ENCODE measurements at regions not wholly inside any gene's neighbourhood (a gene's known extent, or its start where the extent isn't known, plus 50 kb on each side); places are given as distances from the start of the nearest gene placed in this dataset.
A peak's percentile ranks its signal among the peaks of the same experiment; 100 is the strongest.

GRCh38 chr16:9476744-9477143 lies 385.3 kb downstream of the HAPSTR1 start:
- DNase-seq (ENCODE audit: low spot score): no peak
- in situ Hi-C loops (cut with HindIII; ENCODE audit: low sequenced_read_pairs): no loop called here

GRCh38 chr16:9479008-9479407 lies 387.6 kb downstream of the HAPSTR1 start:
- no peak for DNase-seq (ENCODE audit: low spot score)
- in situ Hi-C loops (cut with HindIII; ENCODE audit: low sequenced_read_pairs): no loop called here

- no peak for DNase-seq (ENCODE audit: low spot score)
- in situ Hi-C loops (cut with HindIII; ENCODE audit: low sequenced_read_pairs): no loop called here
Measured at GRCh38 chr16:9480503-9480902, 389.1 kb downstream of the HAPSTR1 start.

- no peak for DNase-seq (ENCODE audit: low spot score)
- in situ Hi-C loops (cut with HindIII; ENCODE audit: low sequenced_read_pairs): no loop called here
Measured at GRCh38 chr16:9481747-9482730, 390.6 kb downstream of the HAPSTR1 start.

GRCh38 chr16:9484426-9484825 lies 393.0 kb downstream of the HAPSTR1 start:
- in situ Hi-C loops (cut with HindIII; ENCODE audit: low sequenced_read_pairs): no loop called here
- DNase-seq (ENCODE audit: low spot score): no peak

- in situ Hi-C loops (cut with HindIII; ENCODE audit: low sequenced_read_pairs): no loop called here
- no peak for DNase-seq (ENCODE audit: low spot score)
Measured at GRCh38 chr16:9484881-9485280, 393.4 kb downstream of the HAPSTR1 start.

GRCh38 chr16:9489835-9490467 lies 398.5 kb downstream of the HAPSTR1 start:
- in situ Hi-C loops (cut with HindIII; ENCODE audit: low sequenced_read_pairs): no loop called here
- DNase-seq (ENCODE audit: low spot score): peak; percentile 4

- no peak for DNase-seq (ENCODE audit: low spot score)
Measured at GRCh38 chr16:9495824-9496223, 404.4 kb downstream of the HAPSTR1 start.

GRCh38 chr16:9497750-9498149 lies 406.3 kb downstream of the HAPSTR1 start:
- in situ Hi-C loops (cut with HindIII; ENCODE audit: low sequenced_read_pairs): no loop called here
- DNase-seq (ENCODE audit: low spot score): no peak

More at GRCh38 chr16:9495824-9496223, 404.4 kb downstream of the HAPSTR1 start:
- in situ Hi-C loops (cut with HindIII; ENCODE audit: low sequenced_read_pairs): no loop called here

GRCh38 chr16:9499941-9500593 lies 408.6 kb downstream of the HAPSTR1 start:
- no peak for DNase-seq (ENCODE audit: low spot score)
- in situ Hi-C loops (cut with HindIII; ENCODE audit: low sequenced_read_pairs): no loop called here

- DNase-seq (ENCODE audit: low spot score): no peak
- in situ Hi-C loops (cut with HindIII; ENCODE audit: low sequenced_read_pairs): no loop called here
Measured at GRCh38 chr16:9500872-9501271, 409.4 kb downstream of the HAPSTR1 start.

- DNase-seq (ENCODE audit: low spot score): no peak
- in situ Hi-C loops (cut with HindIII; ENCODE audit: low sequenced_read_pairs): no loop called here
Measured at GRCh38 chr16:9503251-9503984, 412.0 kb downstream of the HAPSTR1 start.

- in situ Hi-C loops (cut with HindIII; ENCODE audit: low sequenced_read_pairs): no loop called here
- no peak for DNase-seq (ENCODE audit: low spot score)
Measured at GRCh38 chr16:9508328-9508936, 417.0 kb downstream of the HAPSTR1 start.

GRCh38 chr16:9509663-9510062 lies 418.2 kb downstream of the HAPSTR1 start:
- DNase-seq (ENCODE audit: low spot score): no peak
- in situ Hi-C loops (cut with HindIII; ENCODE audit: low sequenced_read_pairs): no loop called here

- in situ Hi-C loops (cut with HindIII; ENCODE audit: low sequenced_read_pairs): no loop called here
Measured at GRCh38 chr16:9511389-9511788, 419.9 kb downstream of the HAPSTR1 start.

GRCh38 chr16:9516444-9516843 lies 425.0 kb downstream of the HAPSTR1 start:
- no peak for DNase-seq (ENCODE audit: low spot score)
- in situ Hi-C loops (cut with HindIII; ENCODE audit: low sequenced_read_pairs): no loop called here

More at GRCh38 chr16:9511389-9511788, 419.9 kb downstream of the HAPSTR1 start:
- no peak for DNase-seq (ENCODE audit: low spot score)

GRCh38 chr16:9518051-9518450 lies 426.6 kb downstream of the HAPSTR1 start:
- DNase-seq (ENCODE audit: low spot score): peak; percentile 10
- in situ Hi-C loops (cut with HindIII; ENCODE audit: low sequenced_read_pairs): no loop called here

- DNase-seq (ENCODE audit: low spot score): no peak
- in situ Hi-C loops (cut with HindIII; ENCODE audit: low sequenced_read_pairs): no loop called here
Measured at GRCh38 chr16:9518581-9518980, 427.1 kb downstream of the HAPSTR1 start.
